NCI-H345 (cell line): ENCODE measurements at regions not wholly inside any gene's neighbourhood (a gene's known extent, or its start where the extent isn't known, plus 50 kb on each side); places are given as distances from the start of the nearest gene placed in this dataset.

ENCODE experiments used
- DNase-seq: peaks from one replicate; lab custom pipeline; 2025; lab: John Stamatoyannopoulos, UW

DNA sequence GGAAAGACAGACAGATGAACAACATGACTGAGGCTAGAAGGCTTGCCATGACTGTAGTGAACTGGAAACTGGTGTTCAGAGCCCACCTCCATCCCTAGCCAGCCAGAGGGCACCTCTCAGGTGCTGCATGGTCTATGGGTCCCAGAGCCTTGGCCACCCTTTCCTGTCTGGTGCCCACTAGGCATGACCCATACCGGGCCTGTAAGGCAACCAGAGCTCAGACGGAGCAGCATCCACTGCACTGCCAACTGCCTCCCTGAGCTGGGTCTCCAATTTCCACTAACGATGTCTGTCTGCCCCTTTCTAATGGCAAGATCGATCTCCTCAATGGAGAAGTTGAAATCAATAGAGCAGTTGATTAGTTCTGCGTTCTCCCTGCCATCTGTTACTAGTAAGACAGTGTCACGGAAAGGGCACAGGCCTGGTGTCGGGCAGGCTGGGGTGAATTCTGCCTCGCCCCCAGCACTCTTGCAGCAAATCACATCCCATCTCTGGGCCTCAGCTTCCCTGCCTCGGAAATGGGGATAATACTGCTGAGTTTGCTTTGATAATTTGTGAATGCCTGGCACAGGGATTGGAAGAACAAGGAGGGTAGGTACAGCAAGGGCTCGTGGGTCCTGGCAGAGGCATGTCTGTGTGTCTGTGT, 172.3 kb upstream of the MVB12B start:
- no peak for DNase-seq

DNA sequence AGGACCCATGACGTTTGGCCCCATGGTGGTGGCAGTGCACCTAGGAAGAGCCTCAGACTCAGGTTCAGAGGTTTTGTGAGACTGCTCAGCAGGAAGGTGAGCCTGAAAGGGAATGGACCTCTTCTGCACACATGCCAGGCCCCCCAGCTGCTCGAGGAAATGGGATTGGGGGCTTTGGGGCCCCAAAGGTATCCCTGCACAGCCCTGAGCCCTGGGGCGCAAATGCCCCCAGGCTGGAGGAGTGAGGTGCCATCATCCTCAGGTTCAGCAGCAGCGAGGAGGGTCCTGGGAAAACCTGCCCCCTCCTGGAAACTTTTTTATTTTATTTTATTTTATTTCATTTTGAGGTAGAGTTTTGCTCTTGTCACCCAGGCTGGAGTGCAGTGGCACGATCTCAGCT, 171.8 kb upstream of the MVB12B start:
- no peak for DNase-seq

DNA sequence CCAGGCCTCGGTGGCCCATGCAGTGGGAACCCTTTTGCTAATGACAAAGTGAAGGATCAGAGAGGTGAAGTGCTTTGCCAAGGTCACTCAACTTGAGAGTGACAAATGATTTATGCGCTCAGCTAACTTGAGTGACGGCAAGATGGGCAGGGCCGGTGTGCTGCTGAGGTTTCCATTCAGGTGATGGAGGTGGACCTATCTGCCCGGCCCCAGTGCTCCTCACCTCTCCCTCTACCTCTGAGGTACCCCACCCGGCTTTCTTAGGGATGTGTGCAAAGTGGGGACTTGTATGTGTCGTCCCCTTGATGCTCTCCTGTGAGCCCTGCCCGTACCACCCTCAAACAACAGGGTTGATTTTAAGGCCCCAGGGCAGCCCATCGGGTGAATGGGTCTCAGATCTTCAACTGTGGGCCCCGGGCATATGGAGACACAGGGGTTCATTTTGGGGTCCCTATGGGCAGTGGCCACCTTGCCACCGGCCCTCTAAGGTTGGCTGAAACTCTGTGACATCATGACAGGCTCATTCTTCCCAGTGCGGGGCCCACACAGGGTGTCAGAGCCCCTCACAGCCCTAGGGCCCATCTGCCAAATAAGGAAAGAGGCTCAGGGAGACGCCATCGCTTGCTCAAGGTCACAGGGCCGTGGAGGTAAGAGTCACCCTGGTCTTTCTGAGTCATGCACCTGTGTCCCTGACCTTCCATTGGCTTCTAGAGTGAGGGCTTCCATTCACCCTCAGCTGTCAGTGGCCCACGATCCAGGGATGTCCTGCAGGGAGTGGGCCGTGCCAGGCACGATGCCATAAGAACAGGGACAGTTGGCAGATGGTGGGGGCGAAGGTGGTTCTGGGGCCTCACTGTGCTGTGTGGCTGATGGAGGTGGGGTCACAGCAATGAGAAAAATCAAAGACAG, 170.6 kb upstream of the MVB12B start:
- DNase-seq: no peak

DNA sequence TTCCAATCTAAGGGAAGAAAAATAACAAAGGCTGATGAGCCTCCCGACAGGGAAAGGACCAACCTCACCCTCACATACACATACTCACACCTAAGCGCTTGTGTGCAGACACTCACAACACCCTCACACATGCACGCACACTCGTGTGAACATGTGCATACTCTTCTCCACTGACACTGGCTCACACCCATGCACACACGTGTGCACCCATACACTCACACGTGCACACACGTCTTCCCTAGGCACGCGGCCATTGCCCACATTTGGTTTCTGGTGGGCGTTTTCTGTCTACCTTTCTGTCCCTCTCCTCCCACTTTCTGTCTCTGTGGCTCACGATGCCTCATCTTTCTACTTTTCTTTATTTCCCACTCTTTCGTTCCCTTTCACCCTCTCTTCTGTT, 169.7 kb upstream of the MVB12B start:
- DNase-seq: no peak

DNA sequence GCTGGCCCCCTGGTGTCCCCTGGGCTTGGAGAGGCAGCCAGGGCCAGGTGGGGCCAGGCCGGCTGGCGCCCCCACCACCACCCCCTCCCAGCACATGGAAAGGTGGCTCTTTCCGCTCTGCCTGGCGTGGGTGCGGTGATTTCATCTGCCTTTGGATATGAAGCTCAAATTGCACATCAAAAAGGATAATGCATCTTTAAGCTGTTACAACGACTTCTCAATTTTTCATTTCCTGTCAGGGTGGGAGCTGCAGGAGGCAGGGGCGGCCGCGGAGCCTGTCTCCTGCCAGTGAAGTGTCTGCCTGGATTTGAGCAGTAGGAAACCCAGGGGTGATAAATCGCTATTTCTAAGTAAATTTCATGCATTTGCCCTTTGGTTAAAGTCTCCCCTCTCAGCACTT, 169.2 kb upstream of the MVB12B start:
- no peak for DNase-seq

DNA sequence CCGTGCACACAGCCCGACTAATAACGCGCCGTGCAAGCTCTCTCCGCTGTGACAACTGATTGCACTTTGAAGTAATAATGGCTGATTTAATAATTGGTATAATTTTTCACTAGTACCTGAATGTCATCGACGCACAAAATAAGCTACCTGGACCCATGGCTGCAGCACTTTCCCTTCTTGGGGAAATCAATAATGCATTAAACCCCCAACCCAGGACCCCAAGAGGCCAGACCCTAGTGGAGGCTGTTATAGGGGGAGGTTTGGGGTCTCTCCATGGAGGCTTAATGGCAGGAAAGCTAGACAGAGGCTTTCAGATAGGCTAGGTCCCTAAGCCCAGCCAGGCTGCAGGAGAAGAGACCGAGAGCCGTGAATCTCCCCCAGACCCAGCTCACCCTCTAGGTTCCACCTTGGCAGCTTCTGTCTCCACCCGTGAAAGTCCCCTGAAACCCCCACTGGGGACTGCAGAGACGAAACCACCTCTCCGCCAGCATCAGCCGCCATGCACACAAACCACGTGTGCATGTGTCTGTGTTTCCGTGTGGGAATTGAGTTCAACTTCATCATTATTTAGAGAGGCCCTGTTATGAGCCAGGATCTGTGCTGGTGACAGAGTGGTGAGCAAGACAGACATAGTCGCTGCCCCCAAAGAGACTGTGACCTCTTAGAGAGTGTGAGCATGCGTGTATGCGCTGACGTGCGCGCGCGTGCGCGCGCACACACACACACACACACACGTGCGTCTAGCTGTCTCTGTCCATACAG, 168.6 kb upstream of the MVB12B start:
- no peak for DNase-seq

DNA sequence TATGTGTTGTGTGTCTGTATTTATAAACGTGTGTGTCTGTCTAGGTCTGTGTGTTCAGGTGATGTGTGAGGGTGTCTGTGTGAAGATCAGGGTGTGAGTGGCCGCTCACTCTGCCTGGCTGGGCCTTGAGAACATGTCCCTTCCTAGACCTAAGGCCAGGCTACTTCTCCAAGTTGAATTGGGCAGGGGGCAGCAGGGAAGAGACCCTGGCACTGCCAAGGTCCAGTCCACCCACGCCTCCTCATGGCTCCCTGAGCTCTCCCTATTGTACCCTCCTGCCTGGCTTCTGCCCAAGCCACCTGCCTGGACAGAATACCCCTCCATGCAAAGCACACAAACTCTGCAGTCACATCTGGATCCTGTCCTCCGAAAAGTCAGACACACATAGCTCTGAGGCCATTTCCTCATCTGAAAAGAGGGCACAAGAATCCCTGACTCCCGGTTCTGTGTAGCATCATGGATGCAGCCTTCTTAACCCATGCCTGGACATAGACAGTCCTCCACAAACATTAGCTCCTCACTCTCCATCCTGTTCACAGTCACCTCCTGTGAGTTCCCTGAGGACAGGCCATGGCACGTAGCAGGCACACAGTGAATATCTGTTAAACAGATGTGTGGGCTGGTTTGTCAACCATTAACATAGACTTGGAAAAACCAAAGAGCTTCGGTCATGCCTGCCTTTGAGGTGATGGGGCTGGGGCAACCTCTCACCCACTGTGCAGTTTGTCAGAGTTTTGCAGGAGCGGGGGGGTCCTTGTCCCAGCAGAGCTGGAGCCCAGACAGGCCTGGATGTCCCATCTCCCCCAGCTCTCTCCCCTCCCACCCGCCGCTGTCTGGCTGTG, 167.8 kb upstream of the MVB12B start:
- DNase-seq: no peak

DNA sequence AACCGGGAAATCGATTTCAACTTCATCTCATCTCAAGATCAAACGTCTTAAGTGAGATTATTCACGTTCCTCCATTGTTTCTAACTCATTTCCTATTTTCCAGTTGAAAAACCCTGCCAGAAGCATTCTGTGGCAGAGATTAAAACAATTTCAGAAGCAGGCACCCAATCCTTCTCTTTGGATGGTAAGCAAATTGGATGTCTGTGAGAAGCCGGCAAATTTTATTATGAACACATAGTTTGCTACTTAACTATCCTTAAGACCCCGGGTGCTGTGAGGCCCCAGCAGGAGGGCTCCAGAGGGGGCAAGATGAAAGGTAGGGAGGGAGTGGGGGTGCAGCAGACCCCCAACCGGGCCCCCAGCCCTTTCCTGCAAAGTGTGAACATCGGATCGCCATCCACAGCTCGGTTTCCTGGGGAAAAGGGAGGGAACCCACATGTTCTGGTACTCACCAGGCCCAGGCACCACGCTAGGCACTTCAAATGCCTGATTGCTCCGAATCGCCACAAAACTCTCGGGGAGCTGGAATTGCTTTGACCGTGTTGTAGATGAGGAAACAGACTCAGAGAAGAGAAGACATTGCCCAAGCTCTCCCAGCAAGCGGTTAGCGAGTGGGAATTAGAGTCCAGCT, 167.1 kb upstream of the MVB12B start:
- DNase-seq: no peak

DNA sequence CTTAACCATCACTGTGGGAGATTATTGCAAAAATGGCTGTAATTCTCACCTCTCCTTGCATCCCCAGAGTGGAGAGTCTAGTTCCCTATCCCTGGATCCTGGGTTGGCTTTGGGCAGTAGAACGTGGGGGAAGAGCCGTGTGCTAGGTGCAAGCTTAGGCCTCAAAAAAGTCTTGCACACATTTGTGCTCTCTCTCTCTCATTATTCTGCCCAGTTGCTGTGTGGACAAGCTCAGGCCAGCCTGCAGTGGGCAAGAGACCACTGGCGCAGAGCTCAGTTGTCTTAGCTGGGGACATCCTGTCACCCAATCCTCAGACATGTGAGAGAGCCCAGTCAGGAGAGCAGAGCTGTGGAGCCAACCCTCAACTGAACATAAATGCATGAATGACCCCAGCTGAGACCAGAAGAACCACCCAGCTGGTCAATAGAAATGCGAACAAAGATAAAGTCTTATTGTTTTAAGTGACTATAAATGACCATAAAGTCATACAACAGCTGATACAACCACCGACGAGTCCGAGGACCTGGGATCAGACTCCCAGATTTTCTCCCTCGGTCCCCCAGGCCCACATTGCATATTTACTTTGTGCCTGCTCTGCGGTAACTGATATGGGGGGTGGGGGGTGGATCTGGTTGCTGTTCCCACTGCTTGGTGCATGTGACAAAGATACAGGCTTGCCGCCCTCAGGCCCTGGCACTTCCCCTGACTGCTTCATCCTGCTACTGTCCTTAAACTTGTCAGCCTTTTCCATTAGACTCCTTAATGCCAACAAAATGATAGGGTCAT, 166.4 kb upstream of the MVB12B start:
- DNase-seq: no peak

DNA sequence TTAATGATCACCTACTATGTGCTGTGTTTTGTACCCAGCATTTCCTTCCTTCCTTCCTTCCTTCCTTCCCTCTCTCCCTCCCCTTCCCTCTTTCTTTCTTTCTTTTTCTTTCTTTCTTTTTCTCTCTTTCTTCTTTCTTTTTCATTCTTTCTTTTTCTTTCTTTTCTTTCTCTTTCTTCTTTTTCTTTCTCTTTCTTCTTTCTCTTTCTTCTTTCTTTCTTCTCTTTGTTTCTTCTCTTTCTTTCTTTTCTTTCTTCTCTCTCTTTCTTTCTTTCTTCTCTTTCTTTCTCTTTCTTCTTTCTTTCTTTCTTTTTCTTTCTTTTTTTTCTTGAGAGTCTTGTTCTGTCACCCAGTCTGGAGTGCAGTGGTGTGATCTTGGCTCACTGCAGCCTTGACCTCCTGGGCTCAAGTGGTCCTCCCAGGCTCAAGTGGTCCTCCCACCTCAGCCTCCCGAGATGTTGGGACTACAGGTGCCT, 165.7 kb upstream of the MVB12B start:
- no peak for DNase-seq

DNA sequence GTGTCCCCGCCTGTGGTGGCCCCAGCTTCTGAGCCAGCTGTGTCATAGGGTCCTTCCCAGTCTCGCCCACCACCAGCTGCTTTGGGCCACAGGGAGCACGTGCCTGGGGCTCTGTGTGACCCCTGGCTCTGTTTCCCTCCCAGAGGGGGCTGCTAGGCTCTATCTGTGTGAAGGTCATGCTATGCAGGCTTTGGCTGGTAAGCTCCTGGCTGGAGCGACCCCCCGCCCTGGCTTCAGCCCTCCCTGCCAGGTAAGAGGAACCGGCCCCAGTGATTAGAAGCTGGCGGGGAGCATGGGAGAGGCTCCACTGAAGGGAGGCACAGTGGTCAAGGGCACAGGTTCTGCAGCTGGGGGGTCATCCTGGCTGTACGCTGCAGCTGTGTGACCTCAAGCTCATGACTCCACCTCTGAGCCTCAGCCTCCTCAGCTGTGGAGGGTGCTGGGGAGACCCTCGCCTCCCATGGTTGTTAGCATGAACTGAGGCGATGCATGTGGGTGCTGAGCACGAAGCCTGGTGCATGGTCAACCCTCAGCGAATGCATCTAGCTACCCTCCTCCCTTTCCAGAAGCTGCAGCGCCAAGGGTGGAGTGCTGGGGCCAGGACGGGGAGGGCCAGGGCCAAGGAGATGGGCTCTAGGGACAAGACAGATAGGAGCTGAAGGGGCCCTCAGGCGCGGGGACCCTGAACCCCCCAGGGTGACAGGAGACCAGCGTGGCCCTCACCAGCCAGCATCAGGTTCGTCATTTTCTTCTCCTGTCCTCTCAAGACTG, 163.8 kb upstream of the MVB12B start:
- no peak for DNase-seq

DNA sequence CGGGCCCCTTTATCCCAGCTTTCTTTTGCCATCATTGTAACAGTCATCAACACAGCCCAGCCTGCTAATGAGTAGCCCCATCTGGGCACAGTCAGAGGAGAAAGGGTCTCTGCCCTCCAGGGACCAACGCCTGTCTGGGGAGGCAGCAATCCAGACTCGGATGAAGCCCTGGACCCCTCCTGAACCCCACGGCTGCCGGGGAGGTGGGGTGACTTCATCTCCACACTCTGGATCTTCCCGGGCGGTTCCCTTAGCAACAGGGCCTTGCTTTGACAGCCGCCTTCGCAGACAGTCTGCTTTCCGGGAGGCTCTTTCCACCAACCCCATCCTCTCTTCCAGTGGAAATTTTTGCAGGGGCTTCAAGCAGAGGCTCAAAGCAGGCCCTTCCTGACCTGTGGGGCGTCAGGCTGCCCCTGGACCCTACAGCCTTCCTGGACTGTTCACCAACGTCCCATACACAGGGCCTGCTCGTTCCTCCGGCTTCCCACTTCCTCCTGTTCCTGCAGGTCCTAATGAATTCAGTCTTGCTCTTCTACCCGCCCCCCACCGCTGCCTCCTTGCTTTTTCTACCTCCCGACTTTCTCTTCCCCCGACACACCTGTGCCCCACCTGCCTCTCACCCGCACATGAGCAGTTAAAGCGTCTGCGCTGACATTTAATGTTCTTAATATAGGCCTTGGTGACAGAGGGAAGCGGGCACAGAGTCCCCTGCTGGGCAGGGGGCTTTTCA, 161.7 kb upstream of the MVB12B start:
- no peak for DNase-seq

DNA sequence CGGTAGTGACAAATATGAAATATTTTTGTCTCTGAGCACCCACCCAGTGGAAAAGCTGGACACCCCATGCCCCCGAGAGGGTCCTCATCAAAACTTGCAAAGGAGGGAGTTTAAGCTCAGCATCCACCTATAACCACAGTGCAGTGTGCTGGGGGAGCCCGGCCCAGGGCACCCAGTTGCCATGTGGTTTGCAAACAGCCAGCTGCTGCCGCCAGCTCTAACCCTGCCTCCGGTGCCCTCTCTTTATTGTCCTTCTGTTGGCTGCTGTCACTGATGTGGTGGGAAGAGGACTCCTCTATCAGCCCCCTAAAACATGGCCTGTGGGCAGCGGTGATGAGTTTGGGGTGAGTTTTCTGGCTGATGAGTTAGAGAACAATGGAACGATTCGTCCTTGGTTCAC, 160.9 kb upstream of the MVB12B start:
- no peak for DNase-seq

DNA sequence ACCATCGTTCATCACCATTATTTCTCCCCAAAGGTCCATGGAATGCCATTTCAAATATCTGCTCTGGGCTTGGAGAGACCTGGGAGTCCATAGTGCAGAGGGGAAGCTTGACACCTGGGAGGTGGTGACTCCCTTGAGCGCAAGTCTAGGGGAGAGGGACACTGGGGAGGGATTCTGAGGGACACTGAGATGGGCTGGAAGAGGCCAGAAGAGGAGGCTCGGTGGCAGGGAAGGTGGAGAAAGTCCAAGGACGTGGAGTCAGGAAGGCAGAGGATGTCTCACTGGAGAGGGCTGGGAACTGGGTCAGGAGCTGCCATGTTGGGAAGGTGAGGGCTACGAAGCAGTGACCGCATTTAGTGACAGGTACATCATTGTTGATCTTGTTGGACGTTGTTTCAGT, 160.3 kb upstream of the MVB12B start:
- no peak for DNase-seq

DNA sequence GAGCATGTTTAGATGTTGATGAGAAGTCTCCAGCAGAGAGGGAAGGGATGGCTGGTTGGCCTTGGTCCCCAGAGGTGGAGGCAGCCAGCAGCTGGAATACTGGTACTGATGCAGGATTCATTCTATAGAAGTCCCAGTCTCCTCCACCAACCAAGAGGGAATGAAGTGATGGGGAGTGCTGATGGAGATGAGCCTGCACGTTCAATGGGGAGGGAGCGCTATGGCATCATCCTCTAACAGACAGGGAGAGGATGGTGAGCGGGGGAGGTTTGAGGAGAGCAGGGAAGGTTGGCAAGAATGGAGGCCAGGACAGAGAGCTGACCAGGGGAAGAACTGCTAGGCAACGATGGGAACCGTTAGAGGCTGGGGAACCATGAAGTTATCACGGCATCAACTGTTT, 159.8 kb upstream of the MVB12B start:
- no peak for DNase-seq

DNA sequence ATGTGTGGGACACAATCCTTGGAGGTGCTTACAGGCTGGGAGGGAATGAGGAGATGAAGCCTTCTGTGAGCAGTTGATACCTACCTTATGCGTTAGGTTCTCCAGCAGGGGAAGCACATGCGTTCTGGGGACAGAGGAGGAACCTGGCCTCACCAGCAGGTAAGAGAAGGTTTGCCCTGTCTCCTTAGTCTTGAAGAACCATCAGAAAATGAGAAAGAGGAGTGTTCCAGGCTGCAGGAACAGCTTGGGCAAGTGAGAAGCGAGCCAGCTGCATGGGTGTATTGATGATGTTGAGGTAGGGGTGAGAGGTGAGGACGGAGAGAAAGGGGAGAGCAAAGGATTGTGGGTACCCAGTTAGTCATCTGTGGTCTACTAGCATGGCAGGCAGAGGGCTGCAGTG, 156.9 kb upstream of the MVB12B start:
- no peak for DNase-seq

DNA sequence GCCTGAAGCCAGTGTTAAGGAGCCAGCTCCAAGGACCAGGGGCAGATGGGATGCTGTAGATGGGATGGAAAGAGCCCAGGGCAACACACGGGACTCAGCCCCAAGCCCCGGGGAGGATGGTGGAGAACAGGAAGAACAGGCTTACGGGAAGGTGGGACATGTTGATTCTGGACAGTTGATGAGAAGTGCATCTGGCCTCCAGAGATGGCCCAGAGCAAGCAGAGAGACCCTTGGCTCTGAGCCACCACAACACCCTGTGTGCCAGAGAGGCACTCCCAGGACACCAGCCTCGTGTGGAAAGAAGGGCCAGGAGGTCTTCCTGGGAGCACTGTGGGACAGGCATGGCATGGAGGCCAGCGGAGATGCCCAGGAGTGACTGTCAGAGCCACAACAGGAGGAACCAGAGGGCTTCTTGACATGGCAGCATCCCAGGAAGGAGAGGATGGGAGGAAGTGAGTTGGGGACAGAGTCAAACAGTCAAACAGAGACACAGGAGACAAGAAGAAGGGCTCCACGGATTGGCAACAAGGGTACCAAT, 156.3 kb upstream of the MVB12B start:
- no peak for DNase-seq

DNA sequence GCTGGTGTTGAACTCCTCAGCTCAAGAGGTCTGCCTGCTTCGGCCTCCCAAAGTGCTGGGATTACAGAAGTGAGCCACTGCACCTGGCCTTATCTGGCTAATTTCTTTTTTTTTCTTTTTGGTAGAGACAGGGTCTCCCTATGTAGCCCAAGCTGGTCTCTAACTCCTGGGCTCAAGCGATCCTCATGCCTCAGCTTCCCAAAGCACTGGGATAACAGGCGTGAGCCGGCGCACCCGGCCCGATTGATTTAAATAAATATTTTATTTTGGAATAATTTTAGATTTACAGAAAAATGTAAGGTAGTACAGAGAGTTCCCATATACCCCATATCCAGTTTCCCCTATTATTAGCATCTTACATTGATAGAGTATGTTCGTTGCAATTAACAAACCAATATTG, 155.0 kb upstream of the MVB12B start:
- DNase-seq: no peak

DNA sequence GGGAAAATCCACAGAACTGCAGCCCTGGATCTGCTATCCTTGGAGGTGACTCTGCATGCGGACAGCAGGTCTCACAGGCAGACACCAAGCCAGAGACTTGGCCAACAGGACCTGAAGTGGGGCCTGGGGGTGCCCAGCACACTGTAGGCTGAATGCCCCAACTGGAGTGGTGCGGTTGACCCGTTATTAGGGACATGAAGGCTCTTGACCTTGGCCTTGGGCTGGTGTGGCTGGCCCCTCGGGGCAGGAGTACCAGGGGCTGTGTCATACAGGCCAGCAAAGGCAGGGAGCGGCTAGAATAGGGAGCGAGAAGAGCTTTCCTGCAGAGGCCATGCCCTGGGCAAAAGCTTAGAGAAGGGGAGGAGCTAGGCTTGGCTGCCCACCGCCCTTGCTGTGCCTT, 153.2 kb upstream of the MVB12B start:
- DNase-seq: no peak
